BLaER1 treated with 17β-estradiol and CSF1 and Interleukin-3, amounts not matched to agents 10 nM and 100 nM (cell line): ENCODE measurements at regions not wholly inside any gene's neighbourhood (a gene's known extent, or its start where the extent isn't known, plus 50 kb on each side); places are given as distances from the start of the nearest gene placed in this dataset.

ENCODE experiments used
- H3K27ac ChIP-seq, 11 experiments: shearing (Covaris generic); formaldehyde crosslinking; 2 replicates each; pipeline ENCODE4 v1.8.1; 2022
- H3K27me3 ChIP-seq, 11 experiments: shearing (Covaris generic); formaldehyde crosslinking; 2 replicates each; pipeline ENCODE4 v1.8.1; 2022
- H3K36me3 ChIP-seq, 11 experiments: shearing (Covaris generic); formaldehyde crosslinking; 2 replicates each; pipeline ENCODE4 v1.8.1; 2022
- H3K4me1 ChIP-seq, 10 experiments: shearing (Covaris generic); formaldehyde crosslinking; 2 replicates each; pipeline ENCODE4 v1.8.1; 2022
- H3K4me2 ChIP-seq, 11 experiments: shearing (Covaris generic); formaldehyde crosslinking; 2 replicates each; pipeline ENCODE4 v1.8.1; 2022
- H3K4me3 ChIP-seq, 10 experiments: shearing (Covaris generic); formaldehyde crosslinking; 2 replicates each; pipeline ENCODE4 v1.8.1; 2022
- H3K9ac ChIP-seq, 11 experiments: shearing (Covaris generic); formaldehyde crosslinking; 2 replicates each; pipeline ENCODE4 v1.8.1; 2022
- H3K9me3 ChIP-seq, 11 experiments: shearing (Covaris generic); formaldehyde crosslinking; replicated peaks in 1 of 11; 2 replicates each; pipeline ENCODE4 v1.8.1; 2022
- H4K20me1 ChIP-seq, 11 experiments: shearing (Covaris generic); formaldehyde crosslinking; 2 replicates each; pipeline ENCODE4 v1.8.1; 2022
- Cebpa-rat ChIP-seq, 11 experiments: shearing (Covaris generic); IDR thresholded peaks; 2 replicates each; pipeline ENCODE4 v1.8.1; 2022

- no peak for TF ChIP-seq Cebpa-rat (IDR thresholded peaks at IDR 0.05)
- H3K4me3 ChIP-seq, result no peak overlapping the region
- peaks cover 0 to 9% (median 2%) of the 10 kb centered on the region in 10 experiments; a peak in 4 of 20 replicates for H3K4me1 ChIP-seq
- no peaks in the 10 kb centered on the region for H4K20me1 ChIP-seq
- H3K27ac ChIP-seq, result no peak overlapping the region
- H3K4me2 ChIP-seq, result no peak overlapping the region
- no peaks in the 10 kb centered on the region for H3K9me3 ChIP-seq
- no peak overlapping the region for H3K9ac ChIP-seq
- H3K27me3 ChIP-seq, result no peaks in the 10 kb centered on the region
- H3K36me3 ChIP-seq, result no peaks in the 10 kb centered on the region
These were observed 58.6 kb upstream of the CTBP2 start for GRCh38 chr10:125218967-125219366.

- no peak overlapping the region for H3K4me2 ChIP-seq
- peaks cover 0 to 9% (median 2%) of the 10 kb centered on the region in 10 experiments; a peak in 4 of 20 replicates for H3K4me1 ChIP-seq
- no peaks in the 10 kb centered on the region for H3K27me3 ChIP-seq
- no peak overlapping the region for H3K9ac ChIP-seq
- H3K36me3 ChIP-seq, result no peaks in the 10 kb centered on the region
- no peak overlapping the region for H3K27ac ChIP-seq
- H4K20me1 ChIP-seq, result no peaks in the 10 kb centered on the region
- H3K9me3 ChIP-seq, result no peaks in the 10 kb centered on the region
- no peak overlapping the region for H3K4me3 ChIP-seq
- no peak for TF ChIP-seq Cebpa-rat (IDR thresholded peaks at IDR 0.05)
These were observed 57.8 kb upstream of the CTBP2 start for GRCh38 chr10:125217990-125218675.

- H3K4me1 ChIP-seq, result peaks cover 0 to 2% (median under 1%) of the 10 kb centered on the region in 10 experiments; a peak in 1 of 20 replicates
- H3K9ac ChIP-seq, result no peak overlapping the region
- no peaks in the 10 kb centered on the region for H3K36me3 ChIP-seq
- no peak overlapping the region for H3K4me2 ChIP-seq
- no peaks in the 10 kb centered on the region for H3K27me3 ChIP-seq
- TF ChIP-seq Cebpa-rat (IDR thresholded peaks at IDR 0.05), result no peak
- no peak overlapping the region for H3K4me3 ChIP-seq
- no peak overlapping the region for H3K27ac ChIP-seq
- H3K9me3 ChIP-seq, result peaks cover 0 to 2% (median 0%) of the 10 kb centered on the region in 11 experiments; a peak in 3 of 22 replicates
- no peaks in the 10 kb centered on the region for H4K20me1 ChIP-seq
These were observed 56.5 kb upstream of the CTBP2 start for GRCh38 chr10:125216861-125217260.

GRCh38 chr10:125216309-125216708 lies 55.9 kb upstream of the CTBP2 start:
- Histone ChIP-seq H3K4me1 (no peaks in the 10 kb centered on the region), H3K36me3 (no peaks in the 10 kb centered on the region), H3K27me3 (no peaks in the 10 kb centered on the region), H3K4me3 (no peak overlapping the region), H3K9ac (no peak overlapping the region), H3K4me2 (no peak overlapping the region), H3K27ac (no peak overlapping the region), H3K9me3 (peaks cover under 1 to 8% (median 4%) of the 10 kb centered on the region in 11 experiments; a peak in 14 of 22 replicates), H4K20me1 (no peaks in the 10 kb centered on the region)
- no peak for TF ChIP-seq Cebpa-rat (IDR thresholded peaks at IDR 0.05)

GRCh38 chr10:125214283-125214570 lies 53.9 kb upstream of the CTBP2 start:
- Histone ChIP-seq H3K9ac (no peak overlapping the region), H3K4me1 (peaks cover 0 to 10% (median 9%) of the 10 kb centered on the region in 10 experiments; a peak in 17 of 20 replicates), H3K36me3 (no peaks in the 10 kb centered on the region), H3K27me3 (no peaks in the 10 kb centered on the region), H3K4me3 (no peak overlapping the region), H4K20me1 (no peaks in the 10 kb centered on the region), H3K4me2 (no peak overlapping the region), H3K27ac (no peak overlapping the region), H3K9me3 (peaks cover 6 to 16% (median 11%) of the 10 kb centered on the region in 11 experiments; a peak in 14 of 22 replicates)
- TF ChIP-seq Cebpa-rat (IDR thresholded peaks at IDR 0.05), result no peak

- TF ChIP-seq Cebpa-rat (IDR thresholded peaks at IDR 0.05), result no peak
- no peak overlapping the region for H3K9ac ChIP-seq
- H3K27ac ChIP-seq, result no peak overlapping the region
- H3K36me3 ChIP-seq, result no peaks in the 10 kb centered on the region
- H3K4me2 ChIP-seq, result no peak overlapping the region
- peaks cover 6 to 16% (median 11%) of the 10 kb centered on the region in 11 experiments; a peak in 14 of 22 replicates for H3K9me3 ChIP-seq
- H3K27me3 ChIP-seq, result no peaks in the 10 kb centered on the region
- H3K4me1 ChIP-seq, result peaks cover 0 to 15% (median 11%) of the 10 kb centered on the region in 10 experiments; a peak in 17 of 20 replicates
- H4K20me1 ChIP-seq, result no peaks in the 10 kb centered on the region
- H3K4me3 ChIP-seq, result no peak overlapping the region
These were observed 53.3 kb upstream of the CTBP2 start for GRCh38 chr10:125213541-125214282.

GRCh38 chr10:125212150-125212809 lies 51.9 kb upstream of the CTBP2 start:
- no peaks in the 10 kb centered on the region for H3K36me3 ChIP-seq
- no peaks in the 10 kb centered on the region for H3K27me3 ChIP-seq
- no peak for TF ChIP-seq Cebpa-rat (IDR thresholded peaks at IDR 0.05)
- H3K9ac ChIP-seq, result no peak overlapping the region
- H3K9me3 ChIP-seq, result peaks cover 6 to 16% (median 11%) of the 10 kb centered on the region in 11 experiments; a peak in 14 of 22 replicates
- H3K4me2 ChIP-seq, result no peak overlapping the region
- no peak overlapping the region for H3K4me3 ChIP-seq
- H3K27ac ChIP-seq, result no peak overlapping the region
- no peaks in the 10 kb centered on the region for H4K20me1 ChIP-seq
- H3K4me1 ChIP-seq, result peaks cover 6 to 18% (median 14%) of the 10 kb centered on the region in 10 experiments; a peak in 18 of 20 replicates
